Brain pericyte (primary cell): ENCODE measurements at regions not wholly inside any gene's neighbourhood (a gene's known extent, or its start where the extent isn't known, plus 50 kb on each side); places are given as distances from the start of the nearest gene placed in this dataset.

ENCODE experiments used
- DNase-seq: peaks from one replicate; pipeline ENCODE4 v3.0.0-alpha.2; 2012; ENCODE audit warnings: low read depth, low spot score

DNA sequence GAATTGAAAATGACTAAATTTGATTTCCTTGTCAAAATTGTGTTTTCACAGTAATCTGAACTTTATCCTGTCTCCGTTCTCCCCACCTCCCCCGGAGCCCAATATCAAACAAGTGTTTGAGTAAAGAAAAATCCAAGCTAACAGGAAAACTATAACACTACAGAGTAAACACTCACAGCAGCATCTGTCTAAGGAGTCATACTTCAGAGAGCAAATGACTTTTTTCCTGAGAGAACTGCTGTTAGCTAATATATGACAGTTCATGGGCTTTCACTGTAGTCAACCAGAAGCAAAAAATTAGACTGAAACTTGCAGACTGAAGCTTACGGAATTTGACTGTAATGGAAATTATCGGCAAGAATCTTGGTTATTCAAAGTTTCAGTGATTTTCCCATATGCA is 321.7 kb downstream of the ANKRD50 start:
- DNase-seq, result no peak

- no peak for DNase-seq
Measured at GRCh38 chr4:124396333-124396732, 316.2 kb downstream of the ANKRD50 start.

DNA sequence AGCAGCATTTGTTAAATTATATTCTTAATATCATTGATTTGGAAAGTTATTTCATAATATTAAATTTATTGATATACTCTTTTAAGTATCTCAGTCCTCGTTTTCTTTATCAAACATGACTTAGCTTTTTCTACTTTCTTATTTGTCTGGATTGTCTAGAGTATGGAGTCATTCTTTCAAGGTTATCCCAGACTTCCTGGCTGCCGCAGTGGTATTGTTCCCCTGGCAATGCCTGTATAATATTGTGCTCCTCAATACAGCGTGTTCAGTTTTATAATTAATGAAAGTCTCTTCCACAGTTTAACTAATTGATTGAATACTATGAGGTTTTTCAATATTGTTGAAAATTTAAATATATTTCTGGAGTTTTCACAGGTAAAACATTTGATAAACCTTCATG is 310.9 kb downstream of the ANKRD50 start:
- DNase-seq, result no peak

DNA sequence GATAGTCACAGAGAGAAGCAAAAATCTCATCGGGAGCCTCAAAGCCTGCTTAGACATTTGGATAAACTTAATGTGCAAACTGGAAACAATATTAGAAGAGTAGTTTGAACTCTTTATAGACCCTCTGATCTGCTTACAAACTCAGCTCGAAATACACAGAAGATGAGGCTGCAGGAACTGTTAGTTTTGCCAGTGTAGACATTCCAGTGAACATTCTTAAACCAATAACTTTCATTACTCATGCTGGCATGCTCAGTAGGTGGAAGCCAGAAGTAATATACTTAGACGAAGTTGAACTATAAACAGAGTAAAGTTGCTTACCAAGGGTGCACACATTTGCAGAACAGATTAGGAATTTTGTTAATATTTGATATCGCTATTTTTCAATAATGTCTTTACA is 303.5 kb downstream of the ANKRD50 start:
- DNase-seq, result no peak

GRCh38 chr4:124414276-124415040 is 298.1 kb downstream of the ANKRD50 start:
- no peak for DNase-seq

DNA sequence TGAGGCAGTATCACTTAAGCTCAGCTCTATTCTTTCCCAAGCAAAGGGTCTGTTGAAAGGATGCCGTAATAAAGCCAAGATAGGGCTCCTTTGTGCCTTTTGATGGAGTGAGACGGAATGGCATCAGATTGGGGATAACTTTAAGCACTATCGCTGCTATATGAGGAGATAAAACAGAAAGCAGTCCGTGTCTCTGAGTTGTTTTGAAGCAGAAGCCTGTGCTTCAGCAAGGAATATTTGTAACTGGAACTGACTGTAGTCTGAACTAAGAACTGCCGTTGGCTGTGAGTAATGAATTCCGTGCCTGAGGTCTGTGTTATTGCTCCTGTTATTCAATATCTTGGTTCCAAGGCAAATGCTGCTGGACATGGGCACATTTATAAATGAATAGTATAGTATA is 297.4 kb downstream of the ANKRD50 start:
- DNase-seq, result no peak

DNA sequence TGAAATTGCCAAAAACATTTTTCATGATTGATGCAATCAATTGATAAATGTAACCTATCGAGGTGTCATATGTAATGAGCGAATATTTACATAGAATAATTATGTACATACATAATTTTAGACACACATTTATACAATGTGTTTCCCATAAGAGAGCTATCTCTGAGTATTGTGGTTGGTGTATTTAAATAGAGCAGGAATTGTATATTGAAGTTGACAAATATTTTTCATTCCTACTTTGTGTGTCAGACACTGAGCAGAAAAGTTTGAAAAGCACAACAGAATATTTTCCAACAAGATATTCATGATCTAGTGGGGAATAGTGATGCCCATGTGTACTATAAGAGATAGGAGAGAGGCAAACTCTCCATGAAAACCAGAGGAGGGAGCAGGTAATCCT is 295.2 kb downstream of the ANKRD50 start:
- no peak for DNase-seq

DNA sequence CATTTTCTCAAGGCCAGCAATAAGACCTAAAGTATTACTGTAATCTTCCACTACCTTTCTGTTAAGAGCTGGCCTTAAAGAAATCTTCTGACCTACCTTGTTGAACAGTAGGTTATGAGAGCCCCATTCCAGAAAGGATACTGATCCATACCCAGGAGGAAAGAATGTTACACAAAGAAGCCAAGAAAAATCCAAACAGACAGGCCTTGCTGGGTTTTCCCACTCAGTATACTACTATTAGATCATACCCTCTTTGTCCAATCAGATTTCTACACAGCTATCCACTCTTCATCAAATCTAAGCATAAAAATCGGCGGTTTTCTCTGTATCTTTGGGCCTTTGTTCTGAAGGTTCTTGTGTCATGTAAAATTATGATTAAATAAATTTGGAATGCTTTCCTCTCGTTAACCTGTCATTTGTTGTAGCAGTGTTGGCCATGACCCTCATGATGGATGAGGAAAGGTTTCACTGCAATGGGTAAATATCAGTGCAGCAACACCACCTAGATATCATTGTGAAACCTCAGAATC is 292.3 kb downstream of the ANKRD50 start:
- no peak for DNase-seq

DNA sequence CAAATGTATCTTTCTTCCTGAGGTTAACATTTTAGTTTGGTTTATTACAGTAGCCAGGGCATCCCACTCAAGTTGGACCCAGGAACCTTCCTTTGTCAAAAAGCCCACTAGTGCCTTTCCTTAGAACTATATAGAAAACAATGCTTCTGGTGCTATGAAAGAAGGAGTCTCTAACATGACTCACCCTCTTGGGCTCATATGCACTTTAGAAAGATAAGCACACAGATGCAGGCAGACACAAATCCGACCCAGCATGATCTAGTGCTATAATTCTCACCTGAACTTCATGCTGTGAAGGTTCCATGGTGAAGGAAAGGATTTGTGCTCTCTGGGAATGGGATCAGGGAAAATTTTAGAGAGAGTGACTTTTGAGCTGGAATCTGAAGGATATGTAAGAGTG is 289.4 kb downstream of the ANKRD50 start:
- DNase-seq, result no peak

DNA sequence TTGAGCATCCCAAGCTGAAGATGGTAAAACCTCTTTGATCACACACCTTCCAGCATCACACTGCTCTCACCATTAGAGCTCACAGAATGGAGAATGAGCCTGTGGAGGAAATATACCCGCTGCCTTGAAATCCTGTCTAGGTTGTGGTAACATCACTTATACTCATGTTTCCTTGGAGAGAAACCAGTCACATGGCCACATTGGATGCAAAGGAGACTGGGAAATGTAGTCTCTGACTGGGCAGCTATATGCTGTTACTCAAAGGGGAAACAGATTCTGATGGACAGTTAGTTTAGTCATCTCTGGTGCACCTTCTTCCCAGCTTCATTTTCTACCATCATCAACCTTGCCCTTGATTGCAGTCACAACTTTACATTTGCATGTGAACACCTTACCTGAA is 286.3 kb downstream of the ANKRD50 start:
- no peak for DNase-seq

DNA sequence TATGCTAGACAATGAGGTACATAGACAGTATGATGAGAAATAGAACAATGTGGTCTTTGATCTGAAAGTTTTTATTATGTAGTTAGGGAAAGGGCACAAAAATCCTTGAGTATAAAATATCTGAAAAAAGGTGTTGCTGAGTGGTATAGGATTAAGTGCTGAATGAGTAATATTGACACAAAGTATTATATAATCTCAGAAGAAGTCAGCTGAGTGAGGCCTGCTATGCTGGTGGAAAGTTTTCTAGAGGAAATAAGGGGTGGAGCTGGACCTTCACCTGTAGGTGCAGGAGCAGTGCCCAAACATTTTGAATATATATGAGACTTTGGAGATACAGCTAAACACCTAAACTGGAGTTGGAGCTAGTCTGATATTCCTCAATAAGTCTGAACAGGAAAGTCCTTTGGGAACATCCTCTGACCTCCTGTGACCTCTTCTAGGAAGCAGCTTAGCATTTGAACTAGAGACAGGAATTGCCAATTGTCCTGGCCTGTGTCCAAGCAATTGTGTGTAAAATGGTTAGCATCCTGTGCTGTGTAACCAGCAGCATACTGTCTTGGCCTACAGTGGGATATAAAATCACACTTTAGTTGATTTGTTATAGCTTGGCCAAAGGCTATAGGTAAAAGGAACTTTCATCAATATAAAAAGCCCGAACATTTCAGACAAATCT is 285.3 kb downstream of the ANKRD50 start:
- no peak for DNase-seq

DNA sequence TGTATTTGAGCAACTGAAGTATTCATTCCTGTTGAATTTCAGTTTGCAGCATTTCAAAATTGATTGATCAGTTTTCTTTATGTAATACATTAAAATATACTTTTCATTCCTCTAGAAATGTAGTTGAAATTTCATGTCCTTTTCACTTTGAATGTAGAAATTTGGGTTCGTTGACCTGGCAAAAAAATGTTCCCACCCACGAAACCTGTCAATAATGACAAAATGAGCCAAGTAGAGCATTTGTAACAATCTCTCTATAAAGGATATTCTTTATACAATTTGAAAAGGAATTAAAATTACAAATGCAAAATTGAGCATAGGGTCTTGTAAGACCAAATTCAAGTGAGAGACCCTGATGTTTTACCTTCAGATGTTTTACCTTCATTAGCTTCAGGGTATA is 283.9 kb downstream of the ANKRD50 start:
- no peak for DNase-seq

GRCh38 chr4:124429746-124430250 is 282.7 kb downstream of the ANKRD50 start:
- no peak for DNase-seq

GRCh38 chr4:124431653-124432192 is 280.8 kb downstream of the ANKRD50 start:
- DNase-seq, result no peak

DNA sequence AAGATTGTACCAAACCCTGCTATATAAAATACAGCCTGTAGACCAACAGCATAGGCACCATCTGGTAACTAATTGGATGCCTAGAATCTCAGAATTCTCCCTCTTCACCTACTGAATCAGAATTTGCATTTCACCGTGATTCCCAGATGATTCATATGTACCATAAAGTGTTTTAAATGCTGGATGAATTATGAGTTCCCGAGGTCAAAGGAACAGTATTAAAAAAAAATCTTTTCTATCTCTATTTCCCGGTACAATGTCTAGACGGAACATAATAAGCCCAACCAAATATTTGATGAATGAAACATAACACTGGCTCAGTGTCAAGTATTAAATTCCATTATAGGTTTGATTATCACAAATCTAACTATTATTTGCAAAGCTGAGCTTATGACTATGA is 280.0 kb downstream of the ANKRD50 start:
- no peak for DNase-seq

GRCh38 chr4:124433044-124433443 is 279.5 kb downstream of the ANKRD50 start:
- DNase-seq, result no peak

GRCh38 chr4:124433500-124433899 is 279.0 kb downstream of the ANKRD50 start:
- DNase-seq, result no peak

GRCh38 chr4:124435274-124435950 is 277.1 kb downstream of the ANKRD50 start:
- no peak for DNase-seq

DNA sequence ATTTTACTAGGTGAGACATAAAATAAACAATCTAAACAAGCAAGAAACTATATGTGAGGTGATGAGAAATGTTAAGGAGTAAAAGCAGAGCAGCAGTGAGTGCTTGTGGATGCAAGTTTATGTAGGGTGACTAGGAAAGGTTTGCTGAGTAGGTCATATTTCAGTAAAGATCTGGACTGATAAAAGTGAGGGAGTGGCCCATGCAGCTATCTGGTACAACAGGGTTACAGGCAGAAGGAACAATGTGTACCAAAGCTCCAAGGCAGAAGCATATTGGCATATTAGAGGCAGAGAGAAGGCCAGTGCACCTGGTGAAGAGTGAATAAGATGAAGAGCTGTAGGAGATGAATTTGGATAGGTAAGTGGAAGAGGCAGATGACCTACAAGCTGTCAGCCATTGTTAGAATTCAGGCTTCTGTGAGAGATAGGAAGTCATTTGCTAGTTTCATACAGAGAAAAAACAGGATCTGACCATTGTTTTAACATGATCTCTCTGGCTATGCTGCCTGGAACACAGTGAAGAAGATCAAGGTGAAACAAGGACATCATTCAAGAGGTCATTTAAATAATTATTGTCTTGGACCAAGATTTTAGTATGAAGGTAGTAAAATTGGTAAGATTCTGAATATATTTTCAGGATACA is 274.6 kb downstream of the ANKRD50 start:
- no peak for DNase-seq

DNA sequence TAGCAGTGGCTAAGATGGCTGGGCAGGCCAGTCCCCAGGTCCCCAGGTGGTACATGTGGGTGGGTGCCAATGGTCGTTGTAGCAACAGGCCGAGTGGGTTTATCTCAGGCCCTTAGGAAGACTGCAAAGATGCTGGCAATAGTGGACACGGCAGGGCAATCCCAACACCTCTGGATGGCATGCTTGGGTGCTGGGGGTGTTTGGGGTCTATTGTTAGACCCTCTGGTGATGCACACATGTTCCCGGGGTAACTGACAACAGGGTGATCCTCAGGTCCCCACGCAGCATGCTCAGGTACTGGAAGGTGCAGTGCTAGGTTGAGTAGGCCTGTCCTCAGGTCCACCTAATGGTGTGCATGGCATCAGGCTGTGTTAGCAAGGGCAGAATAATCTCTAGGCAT is 267.5 kb downstream of the ANKRD50 start:
- DNase-seq, result no peak

- DNase-seq, result no peak
Measured at GRCh38 chr4:124449881-124450280, 262.7 kb downstream of the ANKRD50 start.

DNA sequence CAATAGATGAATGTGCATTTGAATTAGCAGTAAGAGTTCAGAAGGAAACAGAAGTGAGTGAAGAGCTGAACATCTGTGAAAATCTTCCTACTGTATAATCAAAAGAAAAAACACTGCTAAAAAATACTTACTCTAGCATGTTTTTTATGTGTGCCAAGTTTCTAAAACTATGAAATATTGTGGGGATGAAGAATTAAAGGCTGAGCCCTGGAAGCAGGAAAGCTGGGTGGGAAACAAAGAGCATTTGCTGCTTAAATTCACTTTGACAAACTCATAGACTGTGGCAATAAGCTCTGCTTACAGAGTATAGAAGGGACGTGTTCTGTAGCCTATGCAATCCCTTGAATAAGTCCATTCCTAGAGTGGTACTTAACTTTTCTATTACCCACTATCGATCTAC is 261.7 kb downstream of the ANKRD50 start:
- no peak for DNase-seq
